ENCODE measurements at regions not wholly inside any gene's neighbourhood (a gene's known extent, or its start where the extent isn't known, plus 50 kb on each side); places are given as distances from the start of the nearest gene placed in this dataset.
"Not testable (repeated sequence)": the region's sequence is repeated elsewhere in the genome, so short reads cannot be mapped to it uniquely, and the experiment has no call there.

DNA sequence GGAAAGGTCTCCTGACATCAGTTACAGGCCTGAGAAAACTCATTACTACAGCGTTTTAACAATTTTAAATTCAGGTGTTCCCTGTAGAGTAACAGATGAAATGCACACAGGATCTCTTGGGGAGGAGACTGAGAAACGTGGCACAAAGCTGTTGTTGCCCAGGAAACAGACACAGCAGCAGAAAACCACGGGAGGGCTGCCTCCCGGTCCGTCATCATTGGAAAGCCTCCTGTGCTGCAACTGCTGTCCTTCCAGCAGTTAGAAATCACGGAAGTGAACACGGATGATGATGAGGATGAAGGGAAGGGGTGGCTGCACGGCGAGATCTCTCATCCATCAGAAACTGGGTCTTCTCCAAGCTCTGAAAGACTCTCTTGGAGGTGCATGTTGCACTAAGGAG, 94.6 kb upstream of the RNF32 start:
- DNase-seq = no peak

DNA sequence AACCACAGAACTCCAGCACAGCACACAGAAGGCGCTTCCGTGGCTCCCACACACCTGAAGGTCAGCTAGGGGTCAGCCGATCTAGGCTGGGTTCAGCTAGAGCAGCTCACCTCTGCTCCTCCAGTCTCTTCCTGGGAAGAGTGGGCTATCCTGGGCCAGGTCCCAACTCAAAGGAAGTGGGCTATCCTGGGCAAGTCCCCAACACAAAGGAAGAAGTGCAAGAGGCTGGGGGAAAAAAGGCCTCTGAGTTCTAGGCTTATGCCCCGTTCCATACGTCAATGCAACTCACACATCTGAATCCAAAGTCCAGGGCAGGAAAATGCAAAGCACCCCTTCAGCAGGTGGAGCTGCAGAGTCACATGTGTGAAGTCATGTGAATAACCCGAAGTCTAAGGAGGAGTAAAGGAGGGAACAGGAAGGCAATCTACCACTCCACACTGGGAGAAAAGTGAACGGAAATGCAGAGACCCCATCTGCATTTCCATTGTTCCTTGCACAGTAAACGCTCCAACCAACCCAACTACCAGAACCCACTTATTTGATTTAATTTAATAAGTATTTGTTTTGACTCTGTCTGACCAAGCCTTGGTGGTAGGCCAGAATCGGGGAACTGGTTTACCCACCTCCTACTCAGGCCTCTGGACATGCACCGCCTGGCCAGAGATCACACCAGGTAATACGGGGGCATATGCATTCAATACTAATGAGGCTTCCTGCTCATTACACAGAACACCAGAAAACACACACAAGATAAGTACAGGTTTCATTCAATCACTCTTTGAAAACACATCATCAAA, 95.5 kb upstream of the RNF32 start:
- DNase-seq = no peak

DNA sequence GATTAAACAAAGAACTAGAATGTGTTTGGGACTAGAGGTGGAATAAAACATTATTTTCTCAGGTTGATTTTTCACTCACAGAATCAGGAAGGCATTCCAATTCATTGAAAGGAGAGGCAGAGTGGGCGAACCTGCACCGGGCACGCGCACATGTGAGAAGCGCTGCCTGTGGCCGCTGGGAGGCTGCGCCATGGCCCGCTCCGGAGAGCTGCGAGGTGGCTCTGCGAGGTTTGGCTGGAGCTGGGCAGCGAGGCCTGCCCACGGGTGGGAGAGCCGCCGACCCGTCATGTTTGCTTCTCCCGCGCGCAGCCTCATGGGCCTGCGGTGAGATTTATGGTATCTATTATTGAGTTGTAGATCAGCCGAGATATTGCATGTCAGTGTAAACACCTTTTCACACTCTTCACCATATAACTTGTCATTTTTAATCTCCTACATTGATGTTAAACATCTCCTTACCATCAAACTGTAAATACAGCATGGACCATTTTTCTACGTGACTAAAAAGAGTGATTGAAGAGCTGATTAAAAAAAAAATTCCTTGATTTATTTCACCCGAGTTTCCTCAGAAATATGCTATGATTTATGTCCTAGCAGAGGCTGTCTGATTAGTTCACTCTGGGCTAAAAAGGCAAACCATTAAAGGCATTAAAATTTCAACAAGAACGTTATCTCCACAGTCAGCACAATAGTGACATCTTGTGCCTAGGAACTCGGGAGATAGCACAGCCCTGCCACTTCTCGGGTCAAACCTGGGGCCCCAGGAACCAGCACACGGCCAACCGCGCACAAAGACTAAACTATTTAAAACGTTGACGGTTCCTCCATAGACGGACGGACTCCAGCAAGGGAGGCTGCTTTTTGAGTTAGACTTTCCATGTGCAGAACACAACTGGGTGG, 96.6 kb upstream of the RNF32 start:
- DNase-seq = no peak

DNA sequence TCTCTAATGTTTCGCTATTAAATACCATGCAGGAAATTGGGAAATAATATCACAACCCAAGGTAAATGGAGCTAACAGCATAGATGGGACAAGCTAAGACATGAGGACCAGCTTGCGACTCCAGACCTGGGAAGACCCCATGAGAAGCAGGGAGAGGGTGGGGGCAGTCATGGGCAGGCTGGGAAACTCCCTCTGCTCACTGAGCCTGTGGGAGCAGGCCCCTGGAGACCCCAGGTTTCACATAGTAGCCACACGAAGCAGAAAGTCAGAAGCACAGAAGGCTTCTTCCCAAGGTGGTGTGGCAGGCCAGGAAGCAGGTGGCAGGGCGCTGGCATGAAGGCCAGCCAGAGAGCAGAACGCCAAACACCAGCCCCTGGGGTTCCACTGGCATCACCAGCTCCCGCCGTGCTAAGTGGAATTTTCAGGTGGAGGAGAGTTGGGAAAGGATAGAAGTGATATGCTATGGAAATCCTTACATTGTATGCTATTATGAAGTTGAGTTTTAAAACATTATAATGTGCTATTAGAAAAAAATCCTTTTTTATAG, 99.9 kb upstream of the RNF32 start:
- DNase-seq = no peak

DNA sequence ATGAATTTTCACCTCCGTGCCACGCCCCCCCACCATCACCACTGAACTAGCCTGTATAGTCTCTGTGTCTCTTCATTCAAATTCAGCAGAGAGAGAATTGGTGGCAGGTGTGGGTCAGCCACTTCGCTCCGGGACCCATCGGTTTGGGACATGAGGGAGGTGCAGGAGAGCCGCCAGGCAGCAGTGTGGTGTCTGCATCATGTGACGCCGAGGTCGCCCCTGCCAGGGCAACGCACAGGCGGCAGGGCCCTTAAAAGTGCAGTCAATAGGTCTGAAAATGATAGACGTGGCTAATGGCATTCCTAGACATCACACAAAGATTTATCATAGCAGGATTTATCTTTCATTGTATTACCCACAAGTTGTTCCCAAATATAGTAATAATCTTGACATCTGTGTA, 100.6 kb upstream of the RNF32 start:
- DNase-seq = no peak

DNA sequence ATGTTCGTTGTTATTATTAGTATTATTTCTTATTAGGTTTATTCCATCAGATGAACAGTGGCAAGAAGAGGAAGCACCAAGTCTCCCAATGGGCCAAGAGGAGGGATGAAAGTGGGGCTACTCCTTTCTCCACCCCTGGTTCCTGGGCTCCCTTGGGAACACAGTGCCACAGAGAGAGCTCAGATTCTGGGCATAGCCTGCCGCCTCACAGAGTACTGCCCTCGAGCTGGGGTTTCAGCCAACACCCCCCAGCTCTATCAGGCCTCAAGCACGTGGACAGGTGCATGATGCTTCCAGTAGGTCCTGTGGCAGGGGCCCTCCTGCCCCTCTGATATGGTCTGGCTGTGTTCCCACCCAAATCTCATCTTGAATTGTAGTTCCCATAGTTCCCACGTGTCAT, 103.6 kb upstream of the RNF32 start:
- DNase-seq = no peak

DNA sequence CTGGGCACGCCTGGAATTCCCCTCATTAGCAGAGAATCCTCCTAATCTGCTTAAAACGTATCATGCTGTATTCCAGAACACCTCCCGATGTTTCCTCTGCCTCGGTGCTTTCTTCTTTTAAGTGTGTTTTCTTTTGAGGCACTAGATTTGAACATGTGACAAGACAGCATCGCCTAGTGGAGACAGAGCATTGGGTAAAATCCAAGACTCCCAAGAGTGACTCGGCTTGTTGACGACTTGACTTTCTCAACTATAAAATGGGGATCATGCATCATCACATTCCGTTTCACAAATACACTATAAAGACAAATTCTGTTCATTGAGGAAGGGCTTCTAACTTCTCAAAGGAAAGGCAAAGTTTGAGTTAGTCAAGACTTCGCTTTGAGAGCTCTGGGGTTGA, 105.6 kb upstream of the RNF32 start:
- DNase-seq = no peak

DNA sequence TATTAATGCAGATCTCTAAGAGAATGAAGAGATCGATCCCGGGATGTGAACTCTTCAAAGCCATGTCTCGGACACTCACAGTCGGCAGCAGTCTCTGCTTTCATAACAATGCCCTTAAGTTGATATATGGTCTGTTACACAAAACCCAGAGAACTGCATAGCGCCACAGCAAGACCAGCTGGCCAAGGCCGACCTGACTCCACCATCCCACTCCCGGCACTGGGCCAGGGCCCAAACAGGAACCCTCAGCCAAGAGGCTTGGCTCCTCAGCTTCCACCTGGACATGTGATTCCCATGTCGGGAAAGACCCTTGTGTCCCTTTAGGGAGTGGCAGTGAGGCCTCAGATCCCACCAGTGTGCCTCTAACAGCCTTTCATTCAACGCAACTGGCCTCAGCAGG, 106.6 kb upstream of the RNF32 start:
- no peak for DNase-seq

DNA sequence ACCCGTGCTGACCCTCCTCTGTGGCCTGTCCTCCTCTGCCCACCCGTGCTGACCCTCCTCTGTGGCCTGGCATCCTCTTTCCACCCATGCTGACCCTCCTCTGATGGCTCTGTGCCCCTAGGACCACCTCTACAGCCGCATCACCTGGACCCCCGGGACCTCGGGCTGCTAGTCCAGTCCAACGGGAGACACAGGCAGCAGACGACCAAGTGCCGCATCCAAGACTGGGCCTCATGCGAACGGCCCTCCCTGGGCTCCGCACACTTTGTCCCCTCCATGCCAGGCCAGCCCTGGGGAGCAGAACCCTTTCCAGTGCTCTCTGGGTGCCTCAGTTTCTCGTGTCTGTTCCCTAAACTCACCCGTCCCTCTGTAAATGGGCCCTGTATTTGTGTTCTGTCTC, 107.2 kb upstream of the RNF32 start:
- DNase-seq = no peak

DNA sequence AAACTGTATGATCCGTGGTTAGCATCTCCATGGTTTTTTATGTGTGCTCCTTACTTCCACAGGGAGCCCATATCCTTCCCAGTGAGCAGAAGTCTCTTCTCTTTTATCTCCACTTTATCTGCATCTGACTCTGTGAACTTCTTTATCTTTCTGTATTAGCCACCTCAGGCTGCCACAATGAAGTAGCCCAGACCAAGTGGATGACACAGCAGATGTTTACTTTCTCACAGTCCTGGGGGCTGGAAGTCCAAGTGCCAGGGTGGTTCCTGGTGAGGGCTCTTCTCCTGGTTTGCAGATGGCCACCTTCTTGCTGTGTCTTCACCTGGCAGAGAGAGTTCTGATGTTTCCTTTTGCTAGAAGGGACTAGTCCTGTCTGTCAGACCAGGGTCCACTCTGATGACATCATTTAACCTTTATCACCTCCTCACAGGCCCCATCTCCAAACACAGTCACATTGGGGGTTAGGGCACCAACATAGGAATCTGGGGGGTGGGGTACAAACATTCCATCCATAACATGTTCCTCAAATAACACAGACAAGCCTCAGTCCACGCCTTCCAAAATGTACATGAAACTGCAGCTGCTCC, 108.5 kb upstream of the RNF32 start:
- no peak for DNase-seq

DNA sequence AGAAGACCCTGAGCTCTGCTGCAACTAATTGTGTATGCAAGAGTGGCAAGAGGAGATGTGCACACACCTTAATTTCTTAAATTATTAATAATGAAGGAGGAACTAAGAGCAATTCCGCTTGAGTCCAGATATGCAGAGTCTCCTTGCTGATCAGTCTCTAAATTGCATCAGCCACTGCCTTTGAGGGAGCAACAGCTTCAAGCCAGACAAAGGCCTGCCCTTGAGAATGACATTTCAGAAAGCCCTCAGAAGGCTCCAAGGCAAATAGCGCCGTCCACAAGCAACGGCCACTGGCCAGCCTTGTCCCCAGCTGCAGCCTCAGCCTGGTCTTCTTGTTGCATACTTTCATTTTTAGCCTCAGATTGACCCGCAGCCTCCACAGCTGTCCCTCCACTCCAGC, 110.6 kb upstream of the RNF32 start:
- DNase-seq = no peak

DNA sequence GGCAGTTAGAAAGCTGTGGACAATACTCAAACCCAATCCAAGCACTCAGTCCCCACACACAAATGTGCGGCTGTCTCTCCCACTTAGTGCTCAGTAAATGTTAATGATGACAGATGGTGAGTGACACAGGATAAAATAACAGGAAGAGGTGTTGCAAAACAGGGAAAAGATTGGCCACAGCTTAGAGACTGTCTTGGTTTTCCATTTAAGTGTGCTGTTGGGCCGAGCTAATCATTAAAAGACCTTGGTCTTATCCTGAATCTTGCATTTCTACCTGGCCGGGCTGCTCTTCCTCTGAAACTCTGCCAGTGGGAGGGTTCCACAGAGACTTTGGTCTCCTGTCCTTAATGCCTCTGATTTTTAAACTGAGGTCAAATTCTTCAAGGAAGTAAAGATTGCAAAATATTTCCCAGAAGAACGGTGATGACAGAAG, 113.1 kb upstream of the RNF32 start:
- no peak for DNase-seq

DNA sequence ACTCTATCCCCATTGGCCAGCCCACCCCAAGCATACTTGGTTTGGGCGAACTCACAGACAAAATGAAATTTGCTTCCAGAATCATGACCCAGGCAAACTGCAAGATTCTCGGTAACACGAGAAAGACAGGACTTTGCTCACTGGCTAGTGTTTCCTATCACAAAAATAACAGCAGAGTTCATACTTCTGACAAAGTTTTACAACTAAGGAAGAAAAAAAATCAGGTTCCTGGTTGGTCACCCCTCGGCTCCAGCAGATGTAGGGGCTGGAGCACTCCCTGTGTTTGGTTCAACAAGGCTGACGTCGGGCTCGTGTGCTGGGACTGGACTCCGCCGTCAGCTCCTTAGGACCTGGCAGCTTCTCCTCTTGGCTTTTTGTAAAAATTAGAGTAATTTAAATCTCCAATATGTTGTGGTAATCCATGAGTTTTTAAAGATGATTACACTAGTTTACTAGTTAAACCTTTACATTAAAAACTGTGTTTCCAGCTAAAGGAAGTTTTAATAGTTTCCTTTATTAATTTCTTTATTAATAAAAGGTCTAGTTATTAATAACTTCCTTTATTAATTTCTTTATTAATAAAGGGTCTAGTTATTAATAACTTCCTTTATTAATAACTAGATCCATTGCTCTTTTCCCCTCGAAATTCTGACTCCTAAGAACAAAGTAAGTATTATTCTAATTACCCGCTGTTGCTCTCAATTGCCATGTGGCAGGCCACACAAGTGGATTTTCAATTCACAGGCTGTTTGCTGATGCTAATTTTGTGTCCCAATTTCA, 115.6 kb upstream of the RNF32 start:
- DNase-seq = no peak

DNA sequence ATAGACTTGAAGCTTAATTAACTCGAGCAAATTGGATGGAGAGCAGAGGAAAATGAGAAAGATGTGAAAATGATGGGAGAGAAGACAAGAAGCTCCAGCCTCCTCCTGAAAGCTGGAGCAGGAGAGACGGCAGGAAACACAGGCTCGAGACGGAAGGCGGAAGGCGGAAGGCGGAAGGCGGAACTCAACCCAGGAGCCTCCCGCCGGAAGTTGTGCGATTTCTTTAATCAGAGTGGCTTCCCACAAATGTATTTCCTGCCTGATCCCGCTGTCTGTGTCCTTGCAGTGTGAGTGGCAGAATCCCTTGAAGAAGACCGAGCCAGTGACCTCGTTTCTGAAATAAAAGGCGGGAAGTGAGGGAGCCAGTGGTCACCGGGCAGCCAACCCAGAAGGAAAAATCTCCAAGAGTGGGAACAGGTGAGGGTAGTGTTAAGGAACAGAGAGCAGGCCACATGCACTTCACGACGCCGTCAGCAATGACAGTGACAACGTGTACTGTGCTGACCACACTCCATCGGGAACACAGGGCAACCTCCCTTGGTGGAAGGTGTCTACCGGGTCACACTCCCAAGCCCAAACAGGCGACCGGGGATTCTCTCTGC, 117.0 kb upstream of the RNF32 start:
- DNase-seq = no peak

DNA sequence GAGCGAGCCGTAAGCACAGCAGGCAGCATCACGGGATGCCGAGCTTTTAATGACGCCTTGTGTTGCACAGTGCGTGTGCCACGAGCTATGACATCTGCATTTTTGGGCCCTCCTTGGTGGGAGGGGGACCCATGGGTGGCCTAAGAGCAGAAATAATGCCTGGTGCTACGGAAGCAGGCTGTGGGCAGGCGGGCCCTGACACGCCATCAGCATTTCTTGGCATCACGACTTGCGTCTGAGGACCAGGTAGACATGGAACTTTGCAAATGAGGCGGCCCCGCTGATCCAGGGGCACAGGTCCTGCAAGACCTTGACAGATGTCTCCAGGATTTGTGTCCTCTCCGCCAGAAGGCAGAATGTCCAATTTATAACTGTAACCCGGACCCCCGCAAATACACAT, 117.8 kb upstream of the RNF32 start:
- DNase-seq = no peak

DNA sequence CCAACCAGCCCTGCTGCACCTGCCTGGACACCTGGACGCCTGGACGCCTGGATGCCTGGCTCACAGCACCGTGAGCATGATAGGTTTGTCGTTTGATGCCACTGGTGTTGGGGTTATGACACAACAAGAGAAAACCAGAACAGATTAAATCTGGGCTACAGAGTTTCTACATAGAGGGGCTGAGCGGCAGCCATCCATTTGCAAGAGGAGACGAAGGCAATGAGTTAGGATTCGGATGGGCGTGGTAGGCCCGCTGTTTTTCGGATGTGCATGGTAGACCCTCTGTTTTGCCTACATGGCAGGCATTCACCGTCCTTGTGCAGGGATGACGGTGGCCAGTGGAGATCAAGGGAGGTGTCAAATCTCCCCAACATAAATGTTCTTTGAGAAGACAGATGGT, 121.5 kb upstream of the RNF32 start:
- DNase-seq = no peak

DNA sequence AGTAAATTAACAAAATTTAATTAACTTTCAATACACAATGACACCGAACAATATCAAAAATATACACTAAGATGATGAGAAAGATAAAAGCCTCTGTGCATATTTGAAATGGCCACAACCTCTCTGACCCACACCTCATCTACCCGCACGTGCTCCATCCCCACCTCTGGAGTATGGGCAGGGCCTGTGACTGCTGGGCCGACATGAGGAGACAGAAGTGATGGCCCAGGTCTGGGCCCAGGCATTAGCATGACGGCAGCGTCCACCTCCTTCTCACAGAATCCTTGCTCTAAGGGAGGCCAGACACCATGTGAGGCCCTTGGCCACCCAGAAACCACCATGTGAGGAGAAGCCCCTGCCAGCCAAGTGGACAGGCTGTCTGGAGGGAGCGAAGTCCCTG, 122.1 kb upstream of the RNF32 start:
- no peak for DNase-seq

DNA sequence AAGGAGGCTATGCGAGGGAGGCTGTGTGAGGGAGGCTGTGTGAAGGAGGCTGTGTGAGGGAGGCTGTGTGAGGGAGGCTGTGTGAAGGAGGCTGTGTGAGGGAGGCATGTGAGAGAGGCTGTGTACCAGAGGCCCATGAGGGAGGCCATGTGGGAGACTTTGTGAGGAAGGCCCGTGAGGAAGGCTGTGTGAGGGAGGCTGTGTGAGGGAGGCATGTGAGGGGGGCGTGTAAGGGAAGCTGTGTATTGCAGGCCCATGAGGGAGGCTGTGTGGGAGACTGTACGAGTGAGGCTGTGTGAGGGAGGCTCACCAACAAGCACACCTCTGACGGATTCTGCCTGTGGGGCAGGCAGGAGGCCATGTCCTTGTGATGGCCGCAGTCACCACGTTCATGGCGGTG, 122.7 kb upstream of the RNF32 start:
- DNase-seq = not testable (repeated sequence)

DNA sequence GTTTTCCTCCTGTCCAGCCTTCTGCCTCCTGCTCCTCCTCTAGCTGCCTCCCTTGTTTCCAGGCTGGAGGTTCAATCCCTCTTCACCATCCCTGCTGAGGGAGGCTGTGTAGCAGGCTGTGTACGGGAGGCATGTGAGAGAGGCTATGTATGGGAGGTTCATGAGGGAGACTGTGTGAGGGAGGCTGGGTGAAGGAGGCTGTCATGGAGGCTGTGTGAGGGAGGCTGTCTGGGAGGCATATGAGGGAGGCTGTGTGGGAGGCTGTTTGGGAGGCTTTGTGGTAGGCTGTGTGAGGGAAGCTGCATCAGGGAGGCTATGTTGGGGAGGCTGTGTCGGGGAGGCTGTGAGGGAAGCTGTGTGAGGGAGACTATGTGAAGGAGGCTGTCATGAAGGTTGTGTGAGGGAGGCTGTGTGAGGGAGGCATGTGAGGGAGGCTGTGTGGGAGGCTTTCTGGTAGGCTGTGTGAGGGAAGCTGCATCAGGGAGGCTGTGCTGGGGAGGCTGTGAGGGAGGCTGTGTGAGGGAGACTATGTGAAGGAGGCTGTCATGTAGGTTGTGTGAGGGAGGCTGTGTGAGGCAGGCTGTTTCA, 123.7 kb upstream of the RNF32 start:
- DNase-seq = no peak

DNA sequence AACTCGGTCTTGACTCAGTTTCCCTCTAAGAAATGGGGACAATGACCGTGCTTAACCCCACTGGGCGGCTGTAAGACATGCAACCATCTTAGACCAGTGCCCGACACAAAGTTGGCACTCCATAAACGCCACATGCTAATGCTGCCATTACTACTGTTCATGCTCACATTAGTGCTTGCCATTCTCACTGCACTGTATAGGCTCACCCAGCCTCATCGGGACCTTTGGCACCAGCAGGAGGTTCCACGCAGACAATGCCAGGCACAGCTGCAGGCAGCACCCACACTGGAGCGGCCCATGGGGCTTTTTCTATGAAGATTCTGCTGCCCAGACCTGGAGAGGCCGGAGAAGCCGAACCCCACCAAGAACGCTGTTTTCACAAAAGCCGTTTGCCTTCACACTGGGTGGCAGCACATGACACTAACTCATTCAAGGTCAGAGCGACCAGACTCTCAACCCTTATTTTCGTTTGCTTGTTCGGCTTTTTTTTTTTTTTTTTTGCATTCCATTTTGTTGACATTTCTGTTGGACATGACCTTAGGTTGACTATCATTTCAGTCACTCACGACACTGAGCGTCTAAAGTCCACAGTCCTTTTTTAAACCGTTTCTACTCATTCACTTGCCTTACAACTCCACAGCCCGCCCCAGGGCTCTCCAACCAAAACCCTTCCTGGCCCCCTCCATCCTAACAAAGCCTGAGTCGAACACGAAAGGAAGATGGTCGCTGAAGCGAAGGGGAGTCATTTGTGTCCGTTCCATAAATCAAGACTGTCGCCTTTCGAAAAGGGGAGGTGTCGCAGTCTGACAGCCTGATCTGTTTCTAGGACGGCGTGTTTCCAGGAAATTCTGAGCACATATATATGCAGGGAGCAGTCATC, 124.4 kb upstream of the RNF32 start:
- DNase-seq = no peak

DNA sequence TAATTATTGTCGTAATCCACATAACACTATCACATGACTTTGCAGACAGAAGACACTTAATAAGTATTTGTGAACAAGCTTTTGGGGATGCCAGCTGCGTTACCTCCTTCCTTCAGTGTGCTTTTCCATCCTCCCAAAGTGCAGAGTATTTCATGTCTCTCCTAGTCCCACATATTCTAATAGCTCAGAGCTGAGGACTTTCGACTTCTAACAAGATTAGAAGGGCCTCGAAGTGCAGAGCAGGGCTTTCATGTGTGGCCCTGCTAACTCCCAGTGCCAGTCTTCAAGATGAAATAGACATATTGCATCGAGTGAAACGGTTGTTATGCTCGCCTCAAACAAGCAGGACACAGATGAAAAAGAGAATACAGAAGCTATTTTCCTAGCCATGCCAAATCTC, 125.7 kb upstream of the RNF32 start:
- DNase-seq = no peak

Data from hematopoietic multipotent progenitor cell treated with erythropoietin and hydrocortisone succinate and interleukin-3 and kit ligand, for 8 days (in vitro differentiated cells).